Activated T-helper 17 cell treated with anti-CD3 and anti-CD28 coated beads, Interleukin-2, amount 50 U/mL, for 72 hours (primary cell): ENCODE measurements at regions not wholly inside any gene's neighbourhood (a gene's known extent, or its start where the extent isn't known, plus 50 kb on each side); places are given as distances from the start of the nearest gene placed in this dataset.

Experiments used
- ATAC-seq: fragments of 150-1000 bp; cut with Tn5 transposase; replicated peaks from 2 replicates; pipeline ENCODE4 v1.10.0; 2021; ENCODE audit warnings: mild to moderate bottlenecking, moderate library complexity
- H3K27ac Mint-ChIP-seq: one replicate; pipeline ENCODE4 v1.8.0; 2022; ENCODE audit warnings: mixed read lengths
- H3K27me3 Mint-ChIP-seq: one replicate; pipeline ENCODE4 v1.8.0; 2022; ENCODE audit warnings: mixed read lengths
- H3K36me3 Mint-ChIP-seq: one replicate; pipeline ENCODE4 v1.8.0; 2022; ENCODE audit warnings: low read depth, mild to moderate bottlenecking, mixed read lengths
- H3K4me1 Mint-ChIP-seq: one replicate; pipeline ENCODE4 v1.8.0; 2022; ENCODE audit warnings: mixed read lengths
- H3K4me3 Mint-ChIP-seq: one replicate; pipeline ENCODE4 v1.8.0; 2022; ENCODE audit warnings: mild to moderate bottlenecking, mixed read lengths
- H3K9me3 Mint-ChIP-seq: one replicate; pipeline ENCODE4 v1.8.0; 2022; ENCODE audit warnings: mixed read lengths

- H3K27me3 Mint-ChIP-seq = no peaks in the 10 kb centered on the region
- ATAC-seq = no peak
- no peak overlapping the region for H3K4me3 Mint-ChIP-seq
- H3K9me3 Mint-ChIP-seq = no peaks in the 10 kb centered on the region
- H3K36me3 Mint-ChIP-seq = no peaks in the 10 kb centered on the region
- H3K4me1 Mint-ChIP-seq = no peaks in the 10 kb centered on the region
- no peak overlapping the region for H3K27ac Mint-ChIP-seq
Observed at GRCh38 chr2:146806364-146807005, 1038.3 kb upstream of the ACVR2A start.

- H3K4me3 Mint-ChIP-seq = no peak overlapping the region
- no peaks in the 10 kb centered on the region for H3K4me1 Mint-ChIP-seq
- H3K9me3 Mint-ChIP-seq = no peaks in the 10 kb centered on the region
- H3K27ac Mint-ChIP-seq = no peak overlapping the region
- no peaks in the 10 kb centered on the region for H3K36me3 Mint-ChIP-seq
- no peak for ATAC-seq
- H3K27me3 Mint-ChIP-seq = no peaks in the 10 kb centered on the region
Observed at GRCh38 chr2:146804288-146804687, 1040.5 kb upstream of the ACVR2A start.

GRCh38 chr2:146801886-146802285 lies 1042.9 kb upstream of the ACVR2A start:
- Mint-ChIP-seq H3K27ac (no peak overlapping the region), H3K36me3 (no peaks in the 10 kb centered on the region), H3K27me3 (no peaks in the 10 kb centered on the region), H3K9me3 (no peaks in the 10 kb centered on the region), H3K4me3 (no peak overlapping the region), H3K4me1 (no peaks in the 10 kb centered on the region)
- no peak for ATAC-seq

GRCh38 chr2:146786396-146786795 lies 1058.4 kb upstream of the ACVR2A start:
- Mint-ChIP-seq H3K4me1 (no peaks in the 10 kb centered on the region), H3K4me3 (no peak overlapping the region), H3K27ac (no peak overlapping the region), H3K36me3 (no peaks in the 10 kb centered on the region), H3K27me3 (peaks cover 14% of the 10 kb centered on the region), H3K9me3 (peaks cover 8% of the 10 kb centered on the region)
- ATAC-seq = no peak

GRCh38 chr2:146785101-146785500 lies 1059.7 kb upstream of the ACVR2A start:
- Mint-ChIP-seq H3K4me3 (no peak overlapping the region), H3K4me1 (no peaks in the 10 kb centered on the region), H3K27ac (no peak overlapping the region), H3K36me3 (no peaks in the 10 kb centered on the region), H3K27me3 (peaks cover 14% of the 10 kb centered on the region), H3K9me3 (peaks cover 8% of the 10 kb centered on the region)
- ATAC-seq = no peak

- Mint-ChIP-seq H3K27me3 (peaks cover 12% of the 10 kb centered on the region), H3K36me3 (no peaks in the 10 kb centered on the region), H3K4me1 (no peaks in the 10 kb centered on the region), H3K4me3 (no peak overlapping the region), H3K27ac (no peak overlapping the region), H3K9me3 (peaks cover 8% of the 10 kb centered on the region)
- no peak for ATAC-seq
Observed at GRCh38 chr2:146784602-146785001, 1060.2 kb upstream of the ACVR2A start.

- no peaks in the 10 kb centered on the region for H3K27me3 Mint-ChIP-seq
- ATAC-seq = no peak
Observed at GRCh38 chr2:146777181-146777580, 1067.6 kb upstream of the ACVR2A start.

GRCh38 chr2:146776596-146776995 lies 1068.2 kb upstream of the ACVR2A start:
- Mint-ChIP-seq H3K27me3 (no peaks in the 10 kb centered on the region), H3K4me3 (no peak overlapping the region), H3K27ac (no peak overlapping the region), H3K4me1 (no peaks in the 10 kb centered on the region), H3K9me3 (no peaks in the 10 kb centered on the region), H3K36me3 (no peaks in the 10 kb centered on the region)
- no peak for ATAC-seq

More at GRCh38 chr2:146777181-146777580, 1067.6 kb upstream of the ACVR2A start:
- H3K27ac Mint-ChIP-seq = no peak overlapping the region
- no peaks in the 10 kb centered on the region for H3K4me1 Mint-ChIP-seq
- no peaks in the 10 kb centered on the region for H3K36me3 Mint-ChIP-seq
- H3K4me3 Mint-ChIP-seq = no peak overlapping the region
- H3K9me3 Mint-ChIP-seq = no peaks in the 10 kb centered on the region

- H3K9me3 Mint-ChIP-seq = no peaks in the 10 kb centered on the region
- no peaks in the 10 kb centered on the region for H3K4me1 Mint-ChIP-seq
- ATAC-seq = no peak
- H3K27ac Mint-ChIP-seq = no peak overlapping the region
- H3K36me3 Mint-ChIP-seq = no peaks in the 10 kb centered on the region
- H3K27me3 Mint-ChIP-seq = no peaks in the 10 kb centered on the region
- H3K4me3 Mint-ChIP-seq = no peak overlapping the region
Observed at GRCh38 chr2:146771531-146771930, 1073.3 kb upstream of the ACVR2A start.

- no peak for ATAC-seq
- Mint-ChIP-seq H3K4me1 (no peaks in the 10 kb centered on the region), H3K27me3 (no peaks in the 10 kb centered on the region), H3K4me3 (no peak overlapping the region), H3K36me3 (no peaks in the 10 kb centered on the region), H3K27ac (no peak overlapping the region), H3K9me3 (no peaks in the 10 kb centered on the region)
Observed at GRCh38 chr2:146764301-146764700, 1080.5 kb upstream of the ACVR2A start.

- no peaks in the 10 kb centered on the region for H3K36me3 Mint-ChIP-seq
- no peak overlapping the region for H3K4me3 Mint-ChIP-seq
- no peak for ATAC-seq
- no peaks in the 10 kb centered on the region for H3K4me1 Mint-ChIP-seq
- H3K27me3 Mint-ChIP-seq = no peaks in the 10 kb centered on the region
- no peaks in the 10 kb centered on the region for H3K9me3 Mint-ChIP-seq
- H3K27ac Mint-ChIP-seq = no peak overlapping the region
Observed at GRCh38 chr2:146762786-146763185, 1082.0 kb upstream of the ACVR2A start.

- no peaks in the 10 kb centered on the region for H3K36me3 Mint-ChIP-seq
- H3K9me3 Mint-ChIP-seq = no peaks in the 10 kb centered on the region
Observed at GRCh38 chr2:146754606-146755005, 1090.2 kb upstream of the ACVR2A start.

GRCh38 chr2:146748046-146748445 lies 1096.8 kb upstream of the ACVR2A start:
- Mint-ChIP-seq H3K27me3 (no peaks in the 10 kb centered on the region), H3K4me1 (no peaks in the 10 kb centered on the region), H3K36me3 (no peaks in the 10 kb centered on the region), H3K4me3 (no peak overlapping the region), H3K9me3 (no peaks in the 10 kb centered on the region), H3K27ac (no peak overlapping the region)
- ATAC-seq = no peak

More at GRCh38 chr2:146754606-146755005, 1090.2 kb upstream of the ACVR2A start:
- no peaks in the 10 kb centered on the region for H3K27me3 Mint-ChIP-seq
- no peak overlapping the region for H3K27ac Mint-ChIP-seq
- no peaks in the 10 kb centered on the region for H3K4me1 Mint-ChIP-seq
- no peak overlapping the region for H3K4me3 Mint-ChIP-seq
- ATAC-seq = no peak

GRCh38 chr2:146741260-146741659 lies 1103.6 kb upstream of the ACVR2A start:
- no peaks in the 10 kb centered on the region for H3K36me3 Mint-ChIP-seq
- ATAC-seq = no peak

GRCh38 chr2:146734821-146735190 lies 1110.0 kb upstream of the ACVR2A start:
- ATAC-seq = no peak
- no peaks in the 10 kb centered on the region for H3K9me3 Mint-ChIP-seq
- no peak overlapping the region for H3K4me3 Mint-ChIP-seq
- no peaks in the 10 kb centered on the region for H3K36me3 Mint-ChIP-seq
- no peak overlapping the region for H3K27ac Mint-ChIP-seq
- H3K27me3 Mint-ChIP-seq = no peaks in the 10 kb centered on the region
- no peaks in the 10 kb centered on the region for H3K4me1 Mint-ChIP-seq

More at GRCh38 chr2:146741260-146741659, 1103.6 kb upstream of the ACVR2A start:
- no peaks in the 10 kb centered on the region for H3K27me3 Mint-ChIP-seq
- H3K4me1 Mint-ChIP-seq = no peaks in the 10 kb centered on the region
- H3K4me3 Mint-ChIP-seq = no peak overlapping the region
- no peak overlapping the region for H3K27ac Mint-ChIP-seq
- no peaks in the 10 kb centered on the region for H3K9me3 Mint-ChIP-seq
